ENCODE measurements at regions not wholly inside any gene's neighbourhood (a gene's known extent, or its start where the extent isn't known, plus 50 kb on each side); places are given as distances from the start of the nearest gene placed in this dataset.

DNA sequence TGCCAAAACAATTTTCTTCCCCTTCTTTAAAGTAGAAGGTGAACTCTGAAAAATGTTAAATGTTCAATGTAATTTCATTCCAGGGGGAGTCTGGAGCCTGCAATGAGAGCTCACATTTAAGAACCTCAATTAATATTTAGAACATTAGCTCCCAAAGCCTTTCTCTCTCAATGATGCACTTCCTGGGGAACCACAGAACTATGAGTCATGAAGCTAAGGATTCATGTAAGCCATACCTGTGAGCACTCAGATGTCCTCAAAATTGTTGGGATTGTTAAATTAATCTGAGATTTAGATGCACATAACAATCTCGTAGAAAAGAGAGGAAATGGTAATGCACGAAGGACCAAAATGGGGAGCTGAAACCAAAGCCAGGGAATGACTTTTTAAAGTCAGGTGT, 244.2 kb upstream of the LRIG1 start:
- intact Hi-C loops (cut with DNase I) = no loop called here
- no peaks in the 10 kb centered on the region for H3K4me1 ChIP-seq
- ATAC-seq = no peak
- no peak overlapping the region for H3K27ac ChIP-seq
- no peaks in the 10 kb centered on the region for H3K27me3 ChIP-seq
- H3K9me3 ChIP-seq = no peaks in the 10 kb centered on the region
- WGBS, 4 donors = 89 to 93% (median 92%) methylated on average over 2 of the region's 2 CpGs
- H3K36me3 ChIP-seq = no peaks in the 10 kb centered on the region
- DNase-seq = no peak
- TF ChIP-seq, protein P1, sequence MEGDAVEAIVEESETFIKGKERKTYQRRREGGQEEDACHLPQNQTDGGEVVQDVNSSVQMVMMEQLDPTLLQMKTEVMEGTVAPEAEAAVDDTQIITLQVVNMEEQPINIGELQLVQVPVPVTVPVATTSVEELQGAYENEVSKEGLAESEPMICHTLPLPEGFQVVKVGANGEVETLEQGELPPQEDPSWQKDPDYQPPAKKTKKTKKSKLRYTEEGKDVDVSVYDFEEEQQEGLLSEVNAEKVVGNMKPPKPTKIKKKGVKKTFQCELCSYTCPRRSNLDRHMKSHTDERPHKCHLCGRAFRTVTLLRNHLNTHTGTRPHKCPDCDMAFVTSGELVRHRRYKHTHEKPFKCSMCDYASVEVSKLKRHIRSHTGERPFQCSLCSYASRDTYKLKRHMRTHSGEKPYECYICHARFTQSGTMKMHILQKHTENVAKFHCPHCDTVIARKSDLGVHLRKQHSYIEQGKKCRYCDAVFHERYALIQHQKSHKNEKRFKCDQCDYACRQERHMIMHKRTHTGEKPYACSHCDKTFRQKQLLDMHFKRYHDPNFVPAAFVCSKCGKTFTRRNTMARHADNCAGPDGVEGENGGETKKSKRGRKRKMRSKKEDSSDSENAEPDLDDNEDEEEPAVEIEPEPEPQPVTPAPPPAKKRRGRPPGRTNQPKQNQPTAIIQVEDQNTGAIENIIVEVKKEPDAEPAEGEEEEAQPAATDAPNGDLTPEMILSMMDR (IDR thresholded peaks at IDR 0.05) = no peak
- TF ChIP-seq POLR2A (IDR thresholded peaks at IDR 0.05) = no peak
- no peak overlapping the region for H3K4me3 ChIP-seq

GRCh38 chr3:66747261-66747660, 246.4 kb upstream of the LRIG1 start:
- Histone ChIP-seq H3K4me1 (peaks cover 0 to 6% (median 0%) of the 10 kb centered on the region in 12 donors), H3K4me3 (no peak overlapping the region), H3K27me3 (no peaks in the 10 kb centered on the region), H3K36me3 (no peaks in the 10 kb centered on the region), H3K27ac (no peak overlapping the region), H3K9me3 (no peaks in the 10 kb centered on the region)
- no peak for TF ChIP-seq POLR2A (IDR thresholded peaks at IDR 0.05)
- TF ChIP-seq, protein P1 (IDR thresholded peaks at IDR 0.05) = no peak
- DNase-seq (no peak), ATAC-seq (no peak)
- intact Hi-C loops (cut with DNase I) = no loop called here
- 66 to 85% (median 79%) methylated on average over 6 of the region's 6 CpGs for WGBS, 4 donors

- Histone ChIP-seq H3K9me3 (no peaks in the 10 kb centered on the region), H3K27ac (no peak overlapping the region), H3K4me3 (no peak overlapping the region), H3K36me3 (no peaks in the 10 kb centered on the region), H3K27me3 (no peaks in the 10 kb centered on the region), H3K4me1 (peaks cover 0 to 6% (median 0%) of the 10 kb centered on the region in 12 donors)
- no peak for ATAC-seq
- intact Hi-C loops (cut with DNase I) = no loop called here
- no peak for DNase-seq
- 68 to 83% (median 73%) methylated on average over 4 of the region's 4 CpGs for WGBS, 4 donors
- no peak for TF ChIP-seq POLR2A (IDR thresholded peaks at IDR 0.05)
- TF ChIP-seq, protein P1 (IDR thresholded peaks at IDR 0.05) = no peak
Measured at GRCh38 chr3:66747696-66748095, 246.9 kb upstream of the LRIG1 start.

- H3K4me1 ChIP-seq = peaks cover 0 to 6% (median 0%) of the 10 kb centered on the region in 12 donors
- no peaks in the 10 kb centered on the region for H3K9me3 ChIP-seq
- no peaks in the 10 kb centered on the region for H3K36me3 ChIP-seq
- no peaks in the 10 kb centered on the region for H3K27me3 ChIP-seq
- no peak overlapping the region for H3K4me3 ChIP-seq
- WGBS, 4 donors = 58 to 81% (median 64%) methylated on average over 2 of the region's 2 CpGs
- intact Hi-C loops (cut with DNase I) = no loop called here
- ATAC-seq = no peak
- no peak for DNase-seq
- no peak overlapping the region for H3K27ac ChIP-seq
- TF ChIP-seq POLR2A (IDR thresholded peaks at IDR 0.05) = no peak
- TF ChIP-seq, protein P1 (IDR thresholded peaks at IDR 0.05) = no peak
Measured at GRCh38 chr3:66748175-66748876, 247.5 kb upstream of the LRIG1 start.

All from heart left ventricle (tissue), 16 donors.